ENCODE measurements at regions not wholly inside any gene's neighbourhood (a gene's known extent, or its start where the extent isn't known, plus 50 kb on each side); places are given as distances from the start of the nearest gene placed in this dataset.

DNA sequence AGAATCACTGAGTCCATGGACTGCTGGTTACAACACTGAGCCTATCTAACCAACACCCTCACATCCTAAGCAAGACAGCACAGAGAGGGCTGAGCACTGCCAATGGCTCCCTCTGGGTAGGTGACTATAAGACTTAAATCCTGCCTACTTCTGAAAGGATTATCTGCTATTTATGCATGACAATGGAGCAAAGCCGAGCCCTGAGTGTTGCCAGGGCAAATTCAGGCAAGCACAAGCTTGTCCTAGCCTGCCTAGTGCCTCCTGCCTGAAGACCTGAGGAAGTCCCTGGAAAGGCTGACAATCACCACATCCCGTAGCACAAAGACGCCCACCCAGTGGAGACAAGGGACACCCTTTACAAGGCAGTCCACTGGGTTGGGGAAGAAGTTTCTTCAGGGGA is 129.7 kb downstream of the OSR1 start:
- H3K4me3 ChIP-seq (ENCODE audit: low read depth, low read length), result no peak overlapping the region
- no peak for TF ChIP-seq CTCF (IDR thresholded peaks at IDR 0.05; ENCODE audit: insufficient read depth, low read depth, low read length)
- DNase-seq (ENCODE audit: low read depth), result no peak

- TF ChIP-seq CTCF (IDR thresholded peaks at IDR 0.05; ENCODE audit: insufficient read depth, low read depth, low read length), result no peak
- DNase-seq (ENCODE audit: low read depth), result no peak
- no peak overlapping the region for H3K4me3 ChIP-seq (ENCODE audit: low read depth, low read length)
Measured at GRCh38 chr2:19228181-19228593, 130.2 kb downstream of the OSR1 start.

GRCh38 chr2:19226871-19227270 is 131.6 kb downstream of the OSR1 start:
- no peak for TF ChIP-seq CTCF (IDR thresholded peaks at IDR 0.05; ENCODE audit: insufficient read depth, low read depth, low read length)
- H3K4me3 ChIP-seq (ENCODE audit: low read depth, low read length), result no peak overlapping the region
- no peak for DNase-seq (ENCODE audit: low read depth)

DNA sequence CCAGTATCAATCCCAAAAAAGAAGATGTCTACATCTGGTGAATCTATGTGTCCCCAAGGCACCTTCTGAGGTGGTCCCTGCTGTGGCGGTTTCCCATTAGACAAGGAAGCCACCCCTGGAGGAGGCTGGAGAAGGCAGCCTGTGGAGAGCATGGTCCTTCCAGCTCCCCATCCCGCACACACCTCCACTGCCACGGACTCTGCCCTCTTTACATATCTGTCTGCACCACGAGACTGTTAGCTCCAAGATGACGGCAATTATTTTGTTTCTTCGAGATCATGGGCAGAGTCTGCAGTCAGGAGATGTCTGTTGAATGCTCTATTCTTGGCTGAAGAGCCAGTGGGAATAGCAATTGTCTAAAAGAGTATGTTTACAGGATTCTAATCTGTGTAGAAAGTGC is 132.0 kb downstream of the OSR1 start:
- no peak for DNase-seq (ENCODE audit: low read depth)
- no peak for TF ChIP-seq CTCF (IDR thresholded peaks at IDR 0.05; ENCODE audit: insufficient read depth, low read depth, low read length)
- H3K4me3 ChIP-seq (ENCODE audit: low read depth, low read length), result no peak overlapping the region

DNA sequence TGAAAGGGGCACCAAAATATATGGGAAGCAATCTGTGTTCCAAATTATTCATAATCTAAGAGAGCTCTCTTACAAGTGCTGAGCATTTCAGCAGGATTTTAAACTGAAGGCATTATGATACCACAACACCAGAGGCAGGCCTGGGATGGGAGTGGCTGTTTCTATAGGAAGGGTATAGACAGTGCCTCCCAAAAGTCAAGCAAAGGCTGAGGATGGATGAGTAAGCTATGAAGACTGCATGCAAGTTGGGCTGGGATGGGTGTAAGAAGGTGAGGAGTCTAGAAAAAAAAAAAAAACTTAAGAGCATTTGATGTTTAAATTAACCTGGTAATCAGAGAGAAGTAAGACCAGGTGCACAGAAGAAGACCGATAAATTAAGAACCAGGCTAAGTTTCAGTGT is 132.5 kb downstream of the OSR1 start:
- H3K4me3 ChIP-seq (ENCODE audit: low read depth, low read length), result no peak overlapping the region
- TF ChIP-seq CTCF (IDR thresholded peaks at IDR 0.05; ENCODE audit: insufficient read depth, low read depth, low read length), result no peak
- no peak for DNase-seq (ENCODE audit: low read depth)

DNA sequence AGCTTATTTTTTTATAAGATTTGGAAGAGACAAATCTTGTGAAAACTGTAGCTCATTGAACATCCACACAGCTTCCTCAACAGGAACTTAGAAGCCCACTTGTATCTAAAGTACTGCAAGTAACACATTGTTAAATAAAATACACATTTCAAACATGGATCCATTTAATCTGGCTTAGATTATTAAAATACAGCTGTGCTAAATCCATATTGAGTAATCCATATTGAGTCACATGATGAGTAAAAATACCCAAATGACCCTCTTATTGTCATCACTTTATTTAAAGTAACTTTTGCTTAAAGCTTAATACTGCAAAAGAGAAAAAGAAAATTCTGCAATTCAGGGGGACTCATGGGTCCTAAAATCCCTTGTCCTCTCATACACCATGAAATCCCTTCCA is 133.3 kb downstream of the OSR1 start:
- no peak overlapping the region for H3K4me3 ChIP-seq (ENCODE audit: low read depth, low read length)
- DNase-seq (ENCODE audit: low read depth), result no peak
- no peak for TF ChIP-seq CTCF (IDR thresholded peaks at IDR 0.05; ENCODE audit: insufficient read depth, low read depth, low read length)

DNA sequence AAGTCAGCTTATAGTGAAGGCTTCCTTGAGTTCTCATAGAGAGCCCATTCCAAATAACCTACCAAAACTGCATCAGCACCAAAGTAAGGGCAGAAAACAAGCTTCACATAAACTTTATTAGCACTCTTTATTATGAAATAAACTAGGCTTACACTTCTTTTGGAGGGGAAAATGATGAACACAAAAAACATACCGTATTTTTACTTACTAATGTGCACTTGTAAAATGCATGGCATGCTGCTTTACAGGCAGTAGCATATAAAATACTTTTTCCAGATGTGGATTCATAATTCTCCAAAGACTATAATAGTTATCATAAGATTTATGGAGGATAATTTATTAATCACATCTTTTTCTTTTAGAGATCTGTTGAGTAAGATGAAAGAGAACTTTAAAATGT is 133.9 kb downstream of the OSR1 start:
- DNase-seq (ENCODE audit: low read depth), result no peak
- H3K4me3 ChIP-seq (ENCODE audit: low read depth, low read length), result no peak overlapping the region
- TF ChIP-seq CTCF (IDR thresholded peaks at IDR 0.05; ENCODE audit: insufficient read depth, low read depth, low read length), result no peak

Data from fibroblast of villous mesenchyme (primary cell).